Upper lobe of right lung (tissue), 1 donor: ENCODE measurements at regions not wholly inside any gene's neighbourhood (a gene's known extent, or its start where the extent isn't known, plus 50 kb on each side); places are given as distances from the start of the nearest gene placed in this dataset.

Experiments used
- ATAC-seq: fragments of 200-7000 bp; cut with Tn5 transposase; one replicate; pipeline ENCODE4 v1.9.1; 2020; ENCODE audit warnings: mild to moderate bottlenecking, moderate library complexity
- DNase-seq: peaks from one replicate; pipeline ENCODE4 v3.0.0-alpha.2; 2020
- H3K27ac ChIP-seq: fragments of 200-600 bp; one replicate; pipeline ENCODE4 v1.8.0; 2022
- H3K27me3 ChIP-seq: fragments of 200-600 bp; one replicate; pipeline ENCODE4 v1.8.0; 2022; ENCODE audit warnings: mild to moderate bottlenecking
- H3K36me3 ChIP-seq: fragments of 200-600 bp; one replicate; pipeline ENCODE4 v1.8.0; 2022
- H3K4me1 ChIP-seq: fragments of 200-600 bp; one replicate; pipeline ENCODE4 v1.8.0; 2022
- H3K4me3 ChIP-seq: fragments of 200-600 bp; one replicate; pipeline ENCODE4 v1.8.0; 2022; ENCODE audit warnings: mild to moderate bottlenecking
- H3K9me3 ChIP-seq: fragments of 200-600 bp; one replicate; pipeline ENCODE4 v1.8.0; 2022
- intact Hi-C: fragments of 100-400 bp; cut with DNase I; formaldehyde crosslinking; loops from one replicate; pipeline ENCODE4 v1.11.0; 2022
- TF ChIP-seq, protein P1 (sequence below): fragments of 200-600 bp; IDR thresholded peaks from one replicate; pipeline ENCODE4 v1.8.0; 2022; ENCODE audit warnings: antibody characterized with exemption
- donor health status: DM: no; HTN: yes; CAD: no; lungs with severe emphysema.

GRCh38 chr1:221430152-221430960 is 311.5 kb downstream of the DUSP10 start:
- Histone ChIP-seq H3K9me3 (no peaks in the 10 kb centered on the region), H3K27me3 (no peaks in the 10 kb centered on the region), H3K4me3 (no peak overlapping the region), H3K36me3 (no peaks in the 10 kb centered on the region), H3K27ac (no peak overlapping the region), H3K4me1 (no peaks in the 10 kb centered on the region)
- intact Hi-C loops: loop anchor here (10.0 kb wide), 2 partner anchors 166 to 546 kb away; no protein-coding TSS in a partner anchor
- ATAC-seq: no peak
- no peak for DNase-seq
- TF ChIP-seq, protein P1, sequence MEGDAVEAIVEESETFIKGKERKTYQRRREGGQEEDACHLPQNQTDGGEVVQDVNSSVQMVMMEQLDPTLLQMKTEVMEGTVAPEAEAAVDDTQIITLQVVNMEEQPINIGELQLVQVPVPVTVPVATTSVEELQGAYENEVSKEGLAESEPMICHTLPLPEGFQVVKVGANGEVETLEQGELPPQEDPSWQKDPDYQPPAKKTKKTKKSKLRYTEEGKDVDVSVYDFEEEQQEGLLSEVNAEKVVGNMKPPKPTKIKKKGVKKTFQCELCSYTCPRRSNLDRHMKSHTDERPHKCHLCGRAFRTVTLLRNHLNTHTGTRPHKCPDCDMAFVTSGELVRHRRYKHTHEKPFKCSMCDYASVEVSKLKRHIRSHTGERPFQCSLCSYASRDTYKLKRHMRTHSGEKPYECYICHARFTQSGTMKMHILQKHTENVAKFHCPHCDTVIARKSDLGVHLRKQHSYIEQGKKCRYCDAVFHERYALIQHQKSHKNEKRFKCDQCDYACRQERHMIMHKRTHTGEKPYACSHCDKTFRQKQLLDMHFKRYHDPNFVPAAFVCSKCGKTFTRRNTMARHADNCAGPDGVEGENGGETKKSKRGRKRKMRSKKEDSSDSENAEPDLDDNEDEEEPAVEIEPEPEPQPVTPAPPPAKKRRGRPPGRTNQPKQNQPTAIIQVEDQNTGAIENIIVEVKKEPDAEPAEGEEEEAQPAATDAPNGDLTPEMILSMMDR: no peak

DNA sequence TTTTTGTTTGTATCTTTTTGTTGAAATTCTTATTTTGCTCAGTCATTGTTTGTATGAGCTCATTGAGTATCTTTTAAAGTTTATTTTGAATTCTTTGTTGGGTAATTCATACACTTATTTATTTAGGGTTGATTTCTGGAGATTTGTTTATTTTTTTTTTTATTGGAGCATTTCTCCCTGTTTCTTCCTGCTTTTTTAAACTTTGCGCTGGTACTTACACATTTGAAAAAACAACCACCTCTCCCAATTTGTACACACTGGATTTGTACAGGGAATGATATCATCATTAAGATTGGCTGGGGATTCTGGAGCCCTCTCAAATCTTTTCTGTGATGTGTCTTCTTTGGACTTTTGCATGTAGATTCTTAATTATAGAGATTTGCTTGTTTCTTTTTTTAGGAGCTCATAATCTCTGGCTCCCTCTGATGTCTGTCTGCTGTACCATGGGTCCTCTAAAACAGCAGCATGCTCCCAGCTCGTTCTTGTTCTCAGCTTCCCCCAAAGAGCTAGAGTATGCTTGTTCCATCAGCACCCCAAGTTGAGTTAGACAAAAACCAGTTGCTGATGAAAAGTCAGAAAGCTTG is 310.7 kb downstream of the DUSP10 start:
- no peak overlapping the region for H3K4me3 ChIP-seq
- intact Hi-C loops: loop anchor here (10.0 kb wide), 2 partner anchors 166 to 546 kb away; no protein-coding TSS in a partner anchor
- TF ChIP-seq, protein P1: no peak
- DNase-seq (no peak), ATAC-seq (no peak)
- no peaks in the 10 kb centered on the region for H3K27me3 ChIP-seq
- no peaks in the 10 kb centered on the region for H3K9me3 ChIP-seq
- H3K36me3 ChIP-seq: no peaks in the 10 kb centered on the region
- H3K4me1 ChIP-seq: no peaks in the 10 kb centered on the region
- H3K27ac ChIP-seq: no peak overlapping the region

- no peaks in the 10 kb centered on the region for H3K27me3 ChIP-seq
- no peaks in the 10 kb centered on the region for H3K9me3 ChIP-seq
- no peaks in the 10 kb centered on the region for H3K36me3 ChIP-seq
- H3K27ac ChIP-seq: no peak overlapping the region
- DNase-seq (no peak), ATAC-seq (no peak)
- no peaks in the 10 kb centered on the region for H3K4me1 ChIP-seq
- TF ChIP-seq, protein P1: no peak
- intact Hi-C loops: loop anchor here (10.0 kb wide), 2 partner anchors 167 to 547 kb away; no protein-coding TSS in a partner anchor
- no peak overlapping the region for H3K4me3 ChIP-seq
Observed at GRCh38 chr1:221431961-221432360, 309.9 kb downstream of the DUSP10 start.

DNA sequence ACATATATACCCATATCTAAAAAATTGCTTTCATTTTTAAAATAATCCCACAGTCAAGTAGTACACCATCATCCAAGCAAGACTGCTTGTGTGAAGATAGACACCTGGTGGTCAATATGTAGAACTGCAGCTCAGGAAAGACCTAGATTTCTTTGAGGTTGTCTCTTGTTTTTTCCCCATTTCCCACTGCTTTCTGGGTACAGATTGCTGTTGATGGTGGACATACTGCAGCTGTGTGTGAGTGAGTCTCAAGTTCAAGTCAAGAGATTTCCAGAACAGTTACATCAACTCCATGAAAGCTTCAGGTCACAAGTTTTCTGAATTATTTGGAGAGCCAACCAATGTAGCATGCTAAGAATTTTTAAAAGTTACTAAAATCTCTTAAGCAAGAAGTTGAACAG is 306.4 kb downstream of the DUSP10 start:
- H3K4me1 ChIP-seq: peaks cover 8% of the 10 kb centered on the region
- no peak overlapping the region for H3K27ac ChIP-seq
- H3K36me3 ChIP-seq: no peaks in the 10 kb centered on the region
- no peaks in the 10 kb centered on the region for H3K27me3 ChIP-seq
- no peak overlapping the region for H3K4me3 ChIP-seq
- TF ChIP-seq, protein P1: peak; percentile 97
- H3K9me3 ChIP-seq: no peaks in the 10 kb centered on the region
- DNase-seq: no peak
- intact Hi-C loops: loop anchor here (10.0 kb wide), 2 partner anchors 171 to 551 kb away; no protein-coding TSS in a partner anchor
- peak; percentile 93 for ATAC-seq

- H3K36me3 ChIP-seq: no peaks in the 10 kb centered on the region
- ATAC-seq (no peak), DNase-seq (no peak)
- H3K4me3 ChIP-seq: no peak overlapping the region
- intact Hi-C loops: loop anchor here (10.0 kb wide), 2 partner anchors 172 to 552 kb away; no protein-coding TSS in a partner anchor
- TF ChIP-seq, protein P1: no peak
- H3K4me1 ChIP-seq: peaks cover 16% of the 10 kb centered on the region
- no peaks in the 10 kb centered on the region for H3K27me3 ChIP-seq
- no peaks in the 10 kb centered on the region for H3K9me3 ChIP-seq
- H3K27ac ChIP-seq: no peak overlapping the region
Observed at GRCh38 chr1:221437171-221437570, 304.7 kb downstream of the DUSP10 start.
